ENCODE measurements at regions not wholly inside any gene's neighbourhood (a gene's known extent, or its start where the extent isn't known, plus 50 kb on each side); places are given as distances from the start of the nearest gene placed in this dataset.
A peak's percentile ranks its signal among the peaks of the same experiment; 100 is the strongest.

DNA sequence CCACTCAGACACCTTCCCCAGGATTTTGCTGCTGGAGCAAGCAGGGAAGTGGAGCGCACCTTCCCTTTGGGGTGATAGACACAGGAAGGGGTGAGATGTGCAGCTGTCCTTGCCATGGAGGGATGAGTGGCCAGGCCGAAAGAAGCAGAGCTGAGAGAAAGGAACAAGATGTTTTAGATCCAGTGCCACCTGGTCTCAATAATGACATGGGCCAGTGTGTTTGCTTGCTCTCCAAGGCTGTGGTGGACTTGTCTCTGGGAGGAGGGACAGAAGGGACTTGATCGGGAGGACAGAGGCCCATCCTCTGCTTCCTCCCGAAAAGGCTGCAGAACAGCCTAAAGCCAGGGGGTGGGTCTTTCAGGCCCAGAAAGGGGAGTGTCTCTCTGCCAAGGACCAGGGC lies 61.7 kb upstream of the CCDC167 start:
- H2BK5ac ChIP-seq (ENCODE audit: low read depth, low read length, poor library complexity, severe bottlenecking), result no peak overlapping the region
- H2BK120ac ChIP-seq (ENCODE audit: low read depth, low read length), result no peak overlapping the region
- H3K14ac ChIP-seq (replicated peaks; ENCODE audit: low read depth, low read length), result no peak overlapping the region
- ATAC-seq (ENCODE audit: low read depth) (no peak), DNase-seq (no peak)
- no peak overlapping the region for H3K4me2 ChIP-seq (ENCODE audit: low read depth, low read length)
- no peak overlapping the region for H2BK20ac ChIP-seq (ENCODE audit: low read depth, low read length)
- H3K18ac ChIP-seq (ENCODE audit: low read depth, low read length), result no peak overlapping the region
- in situ Hi-C loops (cut with MboI; ENCODE audit: low sequenced_read_pairs) (no loop called here), dilution Hi-C loops (cut with HindIII; ENCODE audit: low sequenced_read_pairs, unreplicated experiment) (no loop called here), intact Hi-C loops (cut with micrococcal nuclease) (no loop called here)
- H3K23ac ChIP-seq (ENCODE audit: low read depth, low read length), result no peak overlapping the region
- no peaks in the 10 kb centered on the region for H3K9me1 ChIP-seq (ENCODE audit: insufficient read depth, low read length)
- H4K5ac ChIP-seq (ENCODE audit: low read depth, low read length), result no peak overlapping the region
- peaks cover 36% of the 10 kb centered on the region for H3K27me3 ChIP-seq (ENCODE audit: control insufficient read depth, insufficient read depth, low read length)
- H3K27ac ChIP-seq (ENCODE audit: insufficient read depth, low read length), result no peak overlapping the region
- WGBS, 2 experiments (ENCODE audit: extremely low coverage in 2 of 2, insufficient read length in 1 of 2), result no CpG with 5 or more reads among the region's 4 CpGs
- no peak overlapping the region for H3K9ac ChIP-seq (ENCODE audit: low read depth, low read length)
- no peak overlapping the region for H2AK5ac ChIP-seq (ENCODE audit: low read depth, low read length)
- no peak overlapping the region for H2AK9ac ChIP-seq (replicated peaks; ENCODE audit: low read depth, low read length, poor library complexity)
- no peak overlapping the region for H3K4ac ChIP-seq (ENCODE audit: low read depth, low read length)
- ChIA-PET POLR2A (ENCODE audit: unreplicated experiment) (no interaction called here), CTCF (interaction anchor here (1.0 kb wide), 1 partner anchor 23 kb away, joined by 3 read pairs; no protein-coding TSS in a partner anchor)
- no peaks in the 10 kb centered on the region for H4K20me1 ChIP-seq (ENCODE audit: insufficient read depth, low read length)
- peaks cover 3% of the 10 kb centered on the region; the same call in 1 of the 2 replicates for H3K4me1 ChIP-seq (ENCODE audit: control insufficient read depth, insufficient read depth, low read length)
- peak overlapping the region; percentile 44 for H2AFZ ChIP-seq (replicated peaks; ENCODE audit: low read length, poor library complexity)
- TF ChIP-seq CHD1 (IDR thresholded peaks at IDR 0.05; ENCODE audit: low read depth, low read length), result no peak
- no peak for TF ChIP-seq MXI1 (IDR thresholded peaks at IDR 0.05; ENCODE audit: borderline replicate concordance, low read depth, low read length)
- TF ChIP-seq RFX5 (IDR thresholded peaks at IDR 0.05; ENCODE audit: low read depth, low read length), result no peak
- TF ChIP-seq, protein P1, sequence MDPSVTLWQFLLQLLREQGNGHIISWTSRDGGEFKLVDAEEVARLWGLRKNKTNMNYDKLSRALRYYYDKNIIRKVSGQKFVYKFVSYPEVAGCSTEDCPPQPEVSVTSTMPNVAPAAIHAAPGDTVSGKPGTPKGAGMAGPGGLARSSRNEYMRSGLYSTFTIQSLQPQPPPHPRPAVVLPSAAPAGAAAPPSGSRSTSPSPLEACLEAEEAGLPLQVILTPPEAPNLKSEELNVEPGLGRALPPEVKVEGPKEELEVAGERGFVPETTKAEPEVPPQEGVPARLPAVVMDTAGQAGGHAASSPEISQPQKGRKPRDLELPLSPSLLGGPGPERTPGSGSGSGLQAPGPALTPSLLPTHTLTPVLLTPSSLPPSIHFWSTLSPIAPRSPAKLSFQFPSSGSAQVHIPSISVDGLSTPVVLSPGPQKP (IDR thresholded peaks at IDR 0.05; ENCODE audit: borderline replicate concordance, low read depth, low read length), result no peak
- TF ChIP-seq RCOR1 (IDR thresholded peaks at IDR 0.05; ENCODE audit: insufficient replicate concordance, low read length), result no peak
- TF ChIP-seq CEBPB (IDR thresholded peaks at IDR 0.05; ENCODE audit: low read depth, low read length), result no peak
- no peak for TF ChIP-seq BHLHE40 (IDR thresholded peaks at IDR 0.05; ENCODE audit: low read depth, low read length)
- TF ChIP-seq, protein P2, sequence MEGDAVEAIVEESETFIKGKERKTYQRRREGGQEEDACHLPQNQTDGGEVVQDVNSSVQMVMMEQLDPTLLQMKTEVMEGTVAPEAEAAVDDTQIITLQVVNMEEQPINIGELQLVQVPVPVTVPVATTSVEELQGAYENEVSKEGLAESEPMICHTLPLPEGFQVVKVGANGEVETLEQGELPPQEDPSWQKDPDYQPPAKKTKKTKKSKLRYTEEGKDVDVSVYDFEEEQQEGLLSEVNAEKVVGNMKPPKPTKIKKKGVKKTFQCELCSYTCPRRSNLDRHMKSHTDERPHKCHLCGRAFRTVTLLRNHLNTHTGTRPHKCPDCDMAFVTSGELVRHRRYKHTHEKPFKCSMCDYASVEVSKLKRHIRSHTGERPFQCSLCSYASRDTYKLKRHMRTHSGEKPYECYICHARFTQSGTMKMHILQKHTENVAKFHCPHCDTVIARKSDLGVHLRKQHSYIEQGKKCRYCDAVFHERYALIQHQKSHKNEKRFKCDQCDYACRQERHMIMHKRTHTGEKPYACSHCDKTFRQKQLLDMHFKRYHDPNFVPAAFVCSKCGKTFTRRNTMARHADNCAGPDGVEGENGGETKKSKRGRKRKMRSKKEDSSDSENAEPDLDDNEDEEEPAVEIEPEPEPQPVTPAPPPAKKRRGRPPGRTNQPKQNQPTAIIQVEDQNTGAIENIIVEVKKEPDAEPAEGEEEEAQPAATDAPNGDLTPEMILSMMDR (conservative IDR thresholded peaks at IDR 0.05; ENCODE audit: low read depth, low read length), result no peak
- TF ChIP-seq MAFK (IDR thresholded peaks at IDR 0.05; ENCODE audit: low read depth, low read length), result no peak
- TF ChIP-seq POLR2A (IDR thresholded peaks at IDR 0.05; ENCODE audit: low read depth, low read length), result no peak
- TF ChIP-seq NFE2L2 (IDR thresholded peaks at IDR 0.05; ENCODE audit: low read depth, low read length), result no peak
- no peak for TF ChIP-seq SMC3 (IDR thresholded peaks at IDR 0.05; ENCODE audit: low read depth, low read length)
- H3K4me3 ChIP-seq (ENCODE audit: insufficient read depth, low read depth, low read length), result no peak overlapping the region
- H3K79me1 ChIP-seq (ENCODE audit: low read depth in 1 of 2, low read length in 2 of 2), result no peaks in the 10 kb centered on the region
- no peak overlapping the region for H4K91ac ChIP-seq (ENCODE audit: insufficient read depth, low read depth, low read length)
- H2BK15ac ChIP-seq (ENCODE audit: low read depth, low read length), result no peak overlapping the region
- no peak overlapping the region for H4K8ac ChIP-seq (ENCODE audit: low read depth in 2 of 2, low read length in 2 of 2)
- peaks cover 3% of the 10 kb centered on the region for H3K9me3 ChIP-seq (ENCODE audit: control insufficient read depth, insufficient read depth, low read length)
- BruUV-seq (replicated peaks), result no TSS peak
- no peaks in the 10 kb centered on the region for H3K36me3 ChIP-seq (ENCODE audit: control insufficient read depth, insufficient read depth, low read length)
- no peak overlapping the region for H3K56ac ChIP-seq (ENCODE audit: extremely low read depth, insufficient read depth, low read length)
